ENCODE measurements at regions not wholly inside any gene's neighbourhood (a gene's known extent, or its start where the extent isn't known, plus 50 kb on each side); places are given as distances from the start of the nearest gene placed in this dataset.

- Histone ChIP-seq H3K9me3 (no peaks in the 10 kb centered on the region), H3K27me3 (no peaks in the 10 kb centered on the region), H3K4me3 (no peak overlapping the region), H3K27ac (no peak overlapping the region), H3K36me3 (no peaks in the 10 kb centered on the region), H3K4me1 (no peaks in the 10 kb centered on the region)
- no peak for DNase-seq
- no peak for TF ChIP-seq POLR2A (IDR thresholded peaks at IDR 0.05)
- no peak for TF ChIP-seq CTCF (IDR thresholded peaks at IDR 0.05)
- intact Hi-C loops (cut with DNase I; ENCODE audit: low total_unique reads): loop anchor here (10.0 kb wide), 1 partner anchor 320 kb away; no protein-coding TSS in a partner anchor
These were observed 55.9 kb upstream of the TSPAN2 start for GRCh38 chr1:115145226-115145625.

- H3K27me3 ChIP-seq: no peaks in the 10 kb centered on the region
- no peak for DNase-seq
- TF ChIP-seq POLR2A (IDR thresholded peaks at IDR 0.05): no peak
- no peak for TF ChIP-seq CTCF (IDR thresholded peaks at IDR 0.05)
- no peaks in the 10 kb centered on the region for H3K4me1 ChIP-seq
- no peak overlapping the region for H3K4me3 ChIP-seq
- H3K27ac ChIP-seq: no peak overlapping the region
- H3K36me3 ChIP-seq: no peaks in the 10 kb centered on the region
- no peaks in the 10 kb centered on the region for H3K9me3 ChIP-seq
- intact Hi-C loops (cut with DNase I; ENCODE audit: low total_unique reads): loop anchor here (10.0 kb wide), 1 partner anchor 321 kb away; no protein-coding TSS in a partner anchor
These were observed 54.9 kb upstream of the TSPAN2 start for GRCh38 chr1:115144176-115144575.

GRCh38 chr1:115142616-115143015 is 53.3 kb upstream of the TSPAN2 start:
- Histone ChIP-seq H3K9me3 (no peaks in the 10 kb centered on the region), H3K27me3 (no peaks in the 10 kb centered on the region), H3K4me3 (no peak overlapping the region), H3K27ac (no peak overlapping the region), H3K36me3 (no peaks in the 10 kb centered on the region), H3K4me1 (no peaks in the 10 kb centered on the region)
- no peak for DNase-seq
- TF ChIP-seq POLR2A (IDR thresholded peaks at IDR 0.05) (no peak), CTCF (IDR thresholded peaks at IDR 0.05) (peak in 1 of 4 experiments; percentile 14)
- intact Hi-C loops (cut with DNase I; ENCODE audit: low total_unique reads): loop anchor here (10.0 kb wide), 1 partner anchor 322 kb away; no protein-coding TSS in a partner anchor

- DNase-seq: no peak
- intact Hi-C loops (cut with DNase I; ENCODE audit: low total_unique reads): loop anchor here (10.0 kb wide), 1 partner anchor 324 kb away; no protein-coding TSS in a partner anchor
- Histone ChIP-seq H3K27me3 (no peaks in the 10 kb centered on the region), H3K36me3 (no peaks in the 10 kb centered on the region), H3K27ac (no peak overlapping the region), H3K9me3 (no peaks in the 10 kb centered on the region), H3K4me3 (no peak overlapping the region), H3K4me1 (no peaks in the 10 kb centered on the region)
- TF ChIP-seq POLR2A (IDR thresholded peaks at IDR 0.05): no peak
- no peak for TF ChIP-seq CTCF (IDR thresholded peaks at IDR 0.05)
These were observed 51.8 kb upstream of the TSPAN2 start for GRCh38 chr1:115141145-115141454.

GRCh38 chr1:115140442-115141144 is 51.3 kb upstream of the TSPAN2 start:
- DNase-seq: no peak
- H3K4me1 ChIP-seq: no peaks in the 10 kb centered on the region
- TF ChIP-seq POLR2A (IDR thresholded peaks at IDR 0.05): no peak
- TF ChIP-seq CTCF (IDR thresholded peaks at IDR 0.05): no peak
- H3K9me3 ChIP-seq: no peaks in the 10 kb centered on the region
- H3K27ac ChIP-seq: no peak overlapping the region
- H3K36me3 ChIP-seq: no peaks in the 10 kb centered on the region
- intact Hi-C loops (cut with DNase I; ENCODE audit: low total_unique reads): loop anchor here (10.0 kb wide), 1 partner anchor 324 kb away; no protein-coding TSS in a partner anchor
- H3K27me3 ChIP-seq: no peaks in the 10 kb centered on the region
- H3K4me3 ChIP-seq: no peak overlapping the region

All from uterus (tissue), 3 donors.